ENCODE measurements at regions not wholly inside any gene's neighbourhood (a gene's known extent, or its start where the extent isn't known, plus 50 kb on each side); places are given as distances from the start of the nearest gene placed in this dataset.

DNA sequence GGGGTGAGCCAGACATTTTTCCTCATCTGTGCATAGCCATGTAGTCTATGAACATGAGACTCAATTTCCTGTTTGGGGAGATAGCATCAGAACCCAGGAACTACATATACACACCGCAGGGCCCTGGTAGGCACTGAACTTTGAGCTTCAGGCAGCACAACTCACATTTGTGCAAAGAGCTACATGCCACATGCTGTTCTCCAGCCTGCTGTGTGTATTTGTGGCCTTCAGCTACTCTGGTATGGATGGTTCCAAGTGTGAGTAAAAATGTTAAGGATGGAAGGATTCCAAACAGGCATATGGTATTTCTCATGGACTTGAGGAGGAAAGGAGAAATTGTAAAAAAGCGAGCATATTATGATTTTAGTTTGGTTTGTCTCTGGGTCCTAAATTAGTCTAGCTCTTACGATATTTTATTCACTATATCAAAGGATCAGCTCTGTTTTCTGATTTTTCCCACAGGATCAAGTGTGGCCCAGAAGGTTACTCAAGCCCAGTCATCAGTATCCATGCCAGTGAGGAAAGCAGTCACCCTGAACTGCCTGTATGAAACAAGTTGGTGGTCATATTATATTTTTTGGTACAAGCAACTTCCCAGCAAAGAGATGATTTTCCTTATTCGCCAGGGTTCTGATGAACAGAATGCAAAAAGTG, 422.4 kb upstream of the OR4E1 start:
- H3K4me2 ChIP-seq (ENCODE audit: low read depth, low read length) = no peak overlapping the region
- no peak overlapping the region for H3K23ac ChIP-seq (ENCODE audit: low read depth, low read length)
- no peak overlapping the region for H4K5ac ChIP-seq (ENCODE audit: low read depth, low read length)
- no peak overlapping the region for H2AK9ac ChIP-seq (replicated peaks; ENCODE audit: low read depth, low read length, poor library complexity)
- TF ChIP-seq CEBPB (IDR thresholded peaks at IDR 0.05; ENCODE audit: low read depth, low read length) (no peak), MAZ (IDR thresholded peaks at IDR 0.05; ENCODE audit: borderline replicate concordance, low read depth, low read length) (no peak), NFE2L2 (IDR thresholded peaks at IDR 0.05; ENCODE audit: low read depth, low read length) (no peak), CHD1 (IDR thresholded peaks at IDR 0.05; ENCODE audit: low read depth, low read length) (no peak), FOS (IDR thresholded peaks at IDR 0.05; ENCODE audit: low read depth, low read length) (no peak), RAD21 (IDR thresholded peaks at IDR 0.05; ENCODE audit: low read length) (no peak)
- no peak overlapping the region for H2AFZ ChIP-seq (replicated peaks; ENCODE audit: low read length, poor library complexity)
- no TSS peak for BruUV-seq (replicated peaks)
- no peak overlapping the region for H3K14ac ChIP-seq (replicated peaks; ENCODE audit: low read depth, low read length)
- no peak overlapping the region for H3K4me3 ChIP-seq (ENCODE audit: insufficient read depth, low read depth, low read length)
- peaks cover 5% of the 10 kb centered on the region for H3K27me3 ChIP-seq (ENCODE audit: control insufficient read depth, insufficient read depth, low read length)
- H2BK20ac ChIP-seq (ENCODE audit: low read depth, low read length) = no peak overlapping the region
- no peak overlapping the region for H2BK120ac ChIP-seq (ENCODE audit: low read depth, low read length)
- dilution Hi-C loops (cut with HindIII; ENCODE audit: low sequenced_read_pairs, unreplicated experiment) (no loop called here), in situ Hi-C loops (cut with MboI; ENCODE audit: low sequenced_read_pairs) (no loop called here), intact Hi-C loops (cut with micrococcal nuclease) (loop anchor here (5.0 kb wide), 1 partner anchor 114 kb away; no protein-coding TSS in a partner anchor)
- no peak overlapping the region for H4K8ac ChIP-seq (ENCODE audit: low read depth in 2 of 2, low read length in 2 of 2)
- no peak for ATAC-seq (ENCODE audit: low read depth)
- no peak overlapping the region for H2BK5ac ChIP-seq (ENCODE audit: low read depth, low read length, poor library complexity, severe bottlenecking)
- H3K4me1 ChIP-seq (ENCODE audit: control insufficient read depth, insufficient read depth, low read length) = no peaks in the 10 kb centered on the region
- H3K56ac ChIP-seq (ENCODE audit: extremely low read depth, insufficient read depth, low read length) = no peak overlapping the region
- no peak overlapping the region for H3K9ac ChIP-seq (ENCODE audit: low read depth, low read length)
- no peaks in the 10 kb centered on the region for H3K36me3 ChIP-seq (ENCODE audit: control insufficient read depth, insufficient read depth, low read length)
- POLR2A ChIA-PET (ENCODE audit: unreplicated experiment) = no interaction called here
- H3K79me1 ChIP-seq (ENCODE audit: low read depth in 1 of 2, low read length in 2 of 2) = no peaks in the 10 kb centered on the region
- CTCF ChIA-PET = no interaction called here
- H4K91ac ChIP-seq (ENCODE audit: insufficient read depth, low read depth, low read length) = no peak overlapping the region
- H4K20me1 ChIP-seq (ENCODE audit: insufficient read depth, low read length) = no peaks in the 10 kb centered on the region
- no peak overlapping the region for H3K4ac ChIP-seq (ENCODE audit: low read depth, low read length)
- DNase-seq = no peak
- no peak overlapping the region for H2AK5ac ChIP-seq (ENCODE audit: low read depth, low read length)
- WGBS, 2 experiments (ENCODE audit: extremely low coverage in 2 of 2, insufficient read length in 1 of 2) = no CpG with 5 or more reads among the region's 4 CpGs
- H3K9me3 ChIP-seq (ENCODE audit: control insufficient read depth, insufficient read depth, low read length) = no peaks in the 10 kb centered on the region
- H3K9me1 ChIP-seq (ENCODE audit: insufficient read depth, low read length) = no peaks in the 10 kb centered on the region
- H3K27ac ChIP-seq (ENCODE audit: insufficient read depth, low read length) = no peak overlapping the region
- H2BK15ac ChIP-seq (ENCODE audit: low read depth, low read length) = no peak overlapping the region
- no peak overlapping the region for H3K18ac ChIP-seq (ENCODE audit: low read depth, low read length)

Measured in IMR-90 (cell line).